Fibroblast of pulmonary artery (primary cell): ENCODE measurements at regions not wholly inside any gene's neighbourhood (a gene's known extent, or its start where the extent isn't known, plus 50 kb on each side); places are given as distances from the start of the nearest gene placed in this dataset.
"Not testable (repeated sequence)": the region's sequence is repeated elsewhere in the genome, so short reads cannot be mapped to it uniquely, and the experiment has no call there.

ENCODE experiments used
- DNase-seq: peaks from one replicate; pipeline ENCODE4 v3.0.0-alpha.2; 2010; ENCODE audit warnings: low read depth
- H3K4me3 ChIP-seq: replicated peaks from 2 replicates; pipeline ENCODE4 v1.5.1; 2011; ENCODE audit warnings: low read depth, mild to moderate bottlenecking, control low read depth, low read length, moderate library complexity
- TF ChIP-seq, protein P1 (sequence below): IDR thresholded peaks from 2 replicates; pipeline ENCODE4 v1.5.1; 2011; ENCODE audit warnings: mild to moderate bottlenecking, control low read depth, low read length, inconsistent platforms; ENCODE audit errors: missing control alignments

DNA sequence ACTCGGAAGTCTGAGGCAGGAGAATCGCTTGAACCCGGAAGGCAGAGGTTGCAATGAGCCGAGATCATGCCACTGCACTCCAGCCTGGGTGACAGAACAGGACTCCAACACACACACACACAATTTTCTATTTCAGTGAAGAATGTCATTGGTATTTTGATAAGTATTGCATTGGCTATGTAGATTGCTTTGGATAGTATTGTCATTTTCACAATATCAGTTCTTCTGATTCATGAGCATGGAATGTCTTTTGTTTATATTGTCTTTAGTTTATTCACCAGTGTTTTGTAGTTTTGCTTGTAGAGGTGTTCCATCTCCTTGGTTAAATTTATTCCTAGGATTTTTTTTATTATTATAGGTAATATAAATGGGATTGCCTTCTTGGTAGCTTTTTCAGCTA lies 693.4 kb upstream of the SYT4 start:
- DNase-seq, result peak; percentile 49
- TF ChIP-seq, protein P1, sequence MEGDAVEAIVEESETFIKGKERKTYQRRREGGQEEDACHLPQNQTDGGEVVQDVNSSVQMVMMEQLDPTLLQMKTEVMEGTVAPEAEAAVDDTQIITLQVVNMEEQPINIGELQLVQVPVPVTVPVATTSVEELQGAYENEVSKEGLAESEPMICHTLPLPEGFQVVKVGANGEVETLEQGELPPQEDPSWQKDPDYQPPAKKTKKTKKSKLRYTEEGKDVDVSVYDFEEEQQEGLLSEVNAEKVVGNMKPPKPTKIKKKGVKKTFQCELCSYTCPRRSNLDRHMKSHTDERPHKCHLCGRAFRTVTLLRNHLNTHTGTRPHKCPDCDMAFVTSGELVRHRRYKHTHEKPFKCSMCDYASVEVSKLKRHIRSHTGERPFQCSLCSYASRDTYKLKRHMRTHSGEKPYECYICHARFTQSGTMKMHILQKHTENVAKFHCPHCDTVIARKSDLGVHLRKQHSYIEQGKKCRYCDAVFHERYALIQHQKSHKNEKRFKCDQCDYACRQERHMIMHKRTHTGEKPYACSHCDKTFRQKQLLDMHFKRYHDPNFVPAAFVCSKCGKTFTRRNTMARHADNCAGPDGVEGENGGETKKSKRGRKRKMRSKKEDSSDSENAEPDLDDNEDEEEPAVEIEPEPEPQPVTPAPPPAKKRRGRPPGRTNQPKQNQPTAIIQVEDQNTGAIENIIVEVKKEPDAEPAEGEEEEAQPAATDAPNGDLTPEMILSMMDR, result no peak
- H3K4me3 ChIP-seq, result no peak overlapping the region

DNA sequence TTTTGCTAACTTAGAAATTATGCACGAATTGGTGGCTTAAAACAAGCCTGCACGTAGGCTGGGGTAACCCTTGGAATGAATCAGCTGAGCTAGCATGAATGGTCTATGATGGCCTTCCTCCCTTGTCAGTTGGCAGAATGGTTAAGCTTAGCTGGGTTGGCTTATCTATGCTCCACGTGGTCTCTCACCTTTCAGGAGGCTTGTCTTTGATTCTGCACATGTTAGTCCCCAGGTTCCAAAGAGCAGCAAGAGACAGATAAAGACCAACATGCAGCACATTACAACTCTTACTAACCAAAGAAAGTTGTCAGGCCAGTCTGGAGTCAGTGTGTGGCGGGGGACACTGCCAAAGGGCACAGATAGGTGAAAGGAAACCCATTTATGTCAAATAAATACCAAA lies 700.9 kb upstream of the SYT4 start:
- DNase-seq, result no peak
- TF ChIP-seq, protein P1, result no peak
- H3K4me3 ChIP-seq, result no peak overlapping the region

DNA sequence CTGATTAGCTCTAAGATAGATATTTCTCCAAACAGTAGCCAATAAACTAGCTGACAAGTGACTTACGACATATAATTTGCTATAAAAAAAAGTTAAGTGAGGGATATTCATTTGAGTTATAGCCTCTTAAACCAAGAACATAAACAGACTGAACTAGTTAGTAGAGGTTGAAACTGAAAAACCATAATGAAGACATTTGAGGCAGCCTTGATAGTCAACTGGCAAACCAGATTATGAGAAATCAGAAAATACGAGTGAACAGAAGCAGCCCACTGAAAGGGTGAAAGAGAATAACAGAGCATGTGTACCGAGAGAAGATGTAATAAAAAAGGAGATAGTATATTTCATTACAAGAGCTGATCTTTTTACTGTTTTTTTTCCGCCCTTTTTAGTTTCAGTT lies 698.1 kb upstream of the SETBP1 start:
- DNase-seq, result no peak
- TF ChIP-seq, protein P1, result no peak
- H3K4me3 ChIP-seq, result no peak overlapping the region

DNA sequence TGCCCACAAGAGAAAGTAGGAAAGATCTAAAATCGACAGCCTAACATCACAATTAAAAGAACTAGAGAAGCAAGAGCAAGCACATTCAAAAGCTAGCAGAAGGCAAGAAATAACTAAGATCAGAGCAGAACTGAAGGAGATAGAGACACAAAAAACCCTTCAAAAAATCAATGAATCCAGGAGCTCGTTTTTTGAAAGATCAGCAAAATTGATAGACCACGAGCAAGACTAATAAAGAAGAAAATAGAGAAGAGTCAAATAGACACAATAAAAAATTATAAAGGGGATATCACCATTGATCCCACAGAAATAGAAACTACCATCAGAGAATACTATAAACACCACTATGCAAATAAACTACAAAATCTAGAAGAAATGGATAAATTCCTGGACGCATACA lies 693.6 kb upstream of the SETBP1 start:
- not testable (repeated sequence) for H3K4me3 ChIP-seq, DNase-seq

DNA sequence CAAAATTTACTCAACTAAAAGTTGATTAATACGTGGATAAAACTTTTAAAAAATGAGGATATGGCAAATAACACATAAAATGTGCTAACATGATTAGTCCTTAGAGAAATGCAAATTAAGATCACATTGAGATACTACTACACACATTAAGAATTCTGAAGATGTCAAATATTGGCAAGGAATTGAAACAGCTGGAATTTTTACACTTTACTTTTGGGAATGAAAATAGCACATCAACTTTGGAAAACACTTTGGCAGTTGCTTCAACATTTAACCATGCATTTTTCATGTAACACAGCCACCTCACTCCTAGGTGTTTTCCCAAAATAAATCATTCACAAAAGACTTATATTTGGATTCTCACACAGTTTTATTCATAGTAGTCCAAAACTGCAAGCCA lies 687.9 kb upstream of the SETBP1 start:
- no peak overlapping the region for H3K4me3 ChIP-seq
- TF ChIP-seq, protein P1, result no peak
- no peak for DNase-seq

DNA sequence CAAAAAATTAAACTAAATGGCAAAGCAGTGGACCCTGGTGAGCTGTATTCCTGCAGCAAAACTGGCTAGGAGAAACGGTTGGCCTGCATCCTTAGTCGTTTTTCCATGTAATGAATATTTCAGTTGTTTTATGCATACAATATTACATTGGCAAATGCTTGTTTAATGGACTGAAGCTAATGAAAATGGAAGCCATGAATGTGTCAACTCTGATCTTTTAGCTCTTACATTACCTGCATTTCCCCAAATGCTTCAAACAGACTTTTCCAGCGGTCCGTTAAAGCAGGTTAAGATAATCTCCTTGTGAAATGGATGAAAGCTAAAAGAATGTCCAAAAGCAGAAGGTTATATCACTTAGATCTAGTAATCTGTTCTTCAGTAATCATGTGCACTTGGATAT lies 686.3 kb upstream of the SETBP1 start:
- TF ChIP-seq, protein P1, result no peak
- no peak for DNase-seq
- H3K4me3 ChIP-seq, result no peak overlapping the region

DNA sequence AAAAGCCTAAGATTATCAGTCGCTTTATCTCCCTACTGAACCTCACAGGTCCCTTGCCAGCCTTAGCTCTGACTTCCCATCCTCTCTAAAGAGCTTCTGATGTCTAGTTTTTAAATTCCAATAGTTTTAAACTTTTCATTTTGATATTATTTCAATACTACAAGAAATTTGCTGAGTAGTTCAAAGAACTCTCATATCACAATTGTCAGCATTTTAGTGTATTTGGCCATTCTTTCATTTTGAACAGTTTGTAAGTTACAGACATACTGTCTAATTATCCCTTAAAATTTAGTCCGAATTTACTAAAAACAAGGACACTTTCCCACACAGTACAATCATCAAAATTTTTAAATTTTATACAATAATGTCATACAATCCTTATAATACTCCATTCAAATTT lies 666.8 kb upstream of the SETBP1 start:
- no peak overlapping the region for H3K4me3 ChIP-seq
- DNase-seq, result no peak
- TF ChIP-seq, protein P1, result no peak

DNA sequence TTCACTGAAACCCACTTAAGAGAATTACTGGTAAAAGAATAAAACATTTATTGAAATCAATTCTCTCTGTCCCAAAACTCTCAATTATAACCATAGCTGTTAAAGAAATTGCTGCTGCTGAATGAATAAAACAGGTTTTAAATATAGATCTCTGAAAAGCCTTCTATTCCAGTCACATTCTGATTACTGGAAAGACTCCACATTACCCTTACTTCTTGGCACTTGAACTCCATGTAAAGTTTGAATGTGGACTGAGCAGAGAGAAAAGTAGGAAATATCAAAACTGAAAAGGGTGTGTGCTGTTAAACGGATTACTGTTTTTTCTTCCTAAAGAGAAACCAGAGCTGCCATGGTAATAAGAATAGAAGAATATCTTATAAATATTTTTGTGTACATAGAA lies 655.3 kb upstream of the SETBP1 start:
- DNase-seq, result no peak
- no peak overlapping the region for H3K4me3 ChIP-seq
- TF ChIP-seq, protein P1, result no peak
